GM12891 (cell line): ENCODE measurements at regions not wholly inside any gene's neighbourhood (a gene's known extent, or its start where the extent isn't known, plus 50 kb on each side); places are given as distances from the start of the nearest gene placed in this dataset.

Source experiments
- PAX5 ChIP-seq: IDR thresholded peaks from 2 replicates; pipeline ENCODE4 v1.6.1; 2011; ENCODE audit warnings: low read length, moderate library complexity, mild to moderate bottlenecking; ENCODE audit not compliant: insufficient read depth, severe bottlenecking
- POLR2A ChIP-seq: IDR thresholded peaks from 2 replicates; pipeline ENCODE4 v1.6.1; 2011; ENCODE audit warnings: low read depth, low read length, control low read depth
- POLR2AphosphoS5 ChIP-seq: IDR thresholded peaks from 2 replicates; pipeline ENCODE4 v1.6.1; 2011; ENCODE audit warnings: low read depth, low read length, control low read depth
- POU2F2 ChIP-seq: IDR thresholded peaks from 2 replicates; pipeline ENCODE4 v1.6.1; 2011; ENCODE audit warnings: low read depth, mild to moderate bottlenecking, control low read depth, low read length, moderate library complexity
- SPI1 ChIP-seq: IDR thresholded peaks from 2 replicates; pipeline ENCODE4 v1.6.1; 2011; ENCODE audit warnings: low read depth, low read length, control low read depth
- TAF1 ChIP-seq: IDR thresholded peaks from 2 replicates; pipeline ENCODE4 v1.6.1; 2011; ENCODE audit warnings: low read depth, low read length, control low read depth

DNA sequence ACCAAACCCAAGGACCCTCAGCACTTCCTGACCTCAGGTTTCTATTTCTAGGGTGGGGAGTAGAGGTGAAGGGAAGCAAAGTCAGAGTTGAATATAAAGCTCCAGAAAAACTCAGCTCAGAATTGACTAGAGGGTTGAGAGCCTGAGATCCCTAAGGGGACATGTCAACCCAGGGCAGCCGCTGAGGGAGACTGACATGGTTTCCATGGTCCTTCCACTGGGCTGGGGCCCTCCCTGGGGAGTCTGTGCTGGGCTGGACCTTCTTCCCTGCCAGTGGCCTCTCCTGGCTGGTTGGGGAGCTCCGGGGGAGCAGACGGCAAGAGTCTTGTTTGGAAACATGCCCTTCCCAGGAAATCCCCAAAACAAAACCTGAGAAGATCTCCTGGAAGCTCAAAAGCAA lies 121.3 kb downstream of the METRNL start:
- TF ChIP-seq POLR2AphosphoS5 (no peak), POLR2A (no peak), SPI1 (no peak), POU2F2 (no peak), TAF1 (no peak), PAX5 (no peak)
